T-helper 1 cell treated with Interleukin-12 subunit alpha and Interleukin-12 subunit beta and Interleukin-4 antibody, amounts not matched to agents 30 ng/mL and 1 ng/mL, for 36 hours (primary cell): ENCODE measurements at regions not wholly inside any gene's neighbourhood (a gene's known extent, or its start where the extent isn't known, plus 50 kb on each side); places are given as distances from the start of the nearest gene placed in this dataset.

ENCODE experiments used
- intact Hi-C: fragments of 100-400 bp; cut with micrococcal nuclease; formaldehyde crosslinking; loops from one replicate; pipeline ENCODE4 v1.15.1; 2024

DNA sequence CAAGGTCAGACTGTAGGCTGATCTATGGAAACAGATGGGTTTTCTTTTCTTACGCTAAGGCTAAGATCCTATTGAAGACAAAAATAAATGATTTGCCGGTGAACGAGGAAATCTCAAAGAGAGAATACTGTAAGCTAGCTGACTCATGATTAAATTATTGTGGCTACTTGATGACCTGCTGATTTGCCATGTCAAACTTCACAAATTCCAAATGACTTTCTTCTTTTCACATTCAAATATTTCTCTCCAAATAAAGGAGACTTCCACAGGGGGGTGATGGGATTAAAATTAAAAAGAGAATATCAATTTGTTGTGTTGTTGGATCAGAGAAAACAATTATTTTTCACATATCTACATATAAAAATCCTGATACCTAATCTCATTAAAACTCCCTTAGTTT is 860.6 kb upstream of the ZWINT start:
- intact Hi-C loops, result no loop called here

GRCh38 chr10:57218382-57218781 is 857.3 kb upstream of the ZWINT start:
- intact Hi-C loops, result no loop called here

GRCh38 chr10:57202356-57202755 is 841.3 kb upstream of the ZWINT start:
- intact Hi-C loops, result no loop called here

- intact Hi-C loops, result no loop called here
Measured at GRCh38 chr10:57188846-57189245, 827.8 kb upstream of the ZWINT start.

DNA sequence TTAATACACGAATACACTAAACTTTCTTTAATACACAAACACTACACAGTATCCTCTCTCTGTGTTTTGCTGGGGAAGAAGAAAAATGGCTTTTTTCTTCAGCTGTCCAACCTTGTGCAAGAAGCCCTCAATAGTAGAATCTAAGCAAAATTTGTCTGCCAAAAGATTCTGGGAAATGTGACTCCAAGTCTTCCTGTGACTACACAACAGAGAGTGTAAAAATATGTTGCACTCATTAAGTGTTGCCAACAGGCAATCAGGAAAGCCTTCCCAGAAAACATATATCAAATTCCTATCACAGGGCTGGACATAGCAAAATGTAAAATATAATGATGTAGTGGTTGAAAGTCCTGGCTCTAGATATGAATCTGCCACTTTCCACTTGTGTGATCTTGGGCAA is 825.1 kb upstream of the ZWINT start:
- intact Hi-C loops, result no loop called here

DNA sequence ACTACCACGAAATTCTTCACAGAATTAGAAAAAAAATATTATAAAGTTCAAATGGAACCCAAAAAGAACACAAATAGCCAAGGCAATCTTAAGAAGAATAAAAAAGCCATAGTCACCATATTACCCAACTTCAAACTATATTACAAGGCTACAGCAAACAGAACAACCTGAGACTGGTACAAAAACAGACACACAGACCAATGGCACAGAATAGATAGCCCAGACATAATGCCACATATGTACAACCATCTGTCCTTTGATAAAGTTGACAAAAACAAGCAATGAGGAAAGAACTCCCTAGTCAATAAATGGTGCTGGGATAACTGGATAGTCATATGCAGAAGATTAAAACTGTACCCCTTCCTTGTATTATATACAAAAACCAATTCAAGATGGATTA is 808.5 kb upstream of the ZWINT start:
- intact Hi-C loops, result no loop called here

DNA sequence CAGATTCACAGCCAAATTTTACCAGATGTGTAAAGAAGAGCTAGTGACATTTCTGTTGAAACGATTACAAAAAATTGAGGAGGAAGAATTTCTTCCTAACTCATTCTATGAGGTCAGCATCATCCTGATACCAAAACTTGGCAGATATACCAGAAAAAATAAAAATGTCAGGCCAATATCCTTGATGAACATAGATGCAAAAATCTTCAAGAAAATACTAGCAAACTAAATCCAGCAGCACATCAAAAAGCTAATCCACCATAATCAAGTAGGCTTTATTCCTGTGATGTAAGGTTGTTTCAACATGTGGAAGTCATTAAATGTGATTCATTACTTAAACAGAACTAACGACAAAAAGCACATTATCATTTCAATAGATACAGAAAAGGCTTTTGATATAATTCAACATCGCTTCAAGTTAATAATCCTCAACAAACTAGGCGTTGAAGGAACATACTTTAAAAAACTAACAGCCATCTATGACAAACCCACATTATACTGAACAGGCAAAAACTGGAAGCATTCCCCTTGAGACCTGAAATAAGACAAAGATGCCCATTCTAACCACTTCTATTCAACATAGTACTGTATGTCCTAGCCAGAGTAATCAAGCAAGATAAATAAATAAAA is 807.7 kb upstream of the ZWINT start:
- intact Hi-C loops, result no loop called here

DNA sequence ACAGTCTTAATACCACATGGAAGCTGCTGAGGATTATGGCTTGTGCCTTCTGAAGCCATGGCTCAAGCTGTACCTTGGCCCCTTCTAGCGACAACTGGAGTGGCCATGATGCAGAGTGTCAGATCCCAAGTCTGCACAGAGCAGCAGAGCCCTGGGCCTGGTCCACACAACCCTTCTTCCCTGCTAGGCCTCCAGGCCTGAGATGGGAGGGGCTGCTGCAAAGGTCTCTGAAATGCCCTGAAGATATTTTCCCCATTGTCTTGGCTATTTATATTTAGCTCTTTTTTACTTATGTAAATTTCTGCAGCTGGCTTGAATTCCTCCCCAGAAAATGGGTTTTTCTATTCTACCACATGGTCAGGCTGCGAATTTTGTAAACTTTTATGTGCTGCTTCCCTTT is 804.6 kb upstream of the ZWINT start:
- intact Hi-C loops, result no loop called here

- intact Hi-C loops, result no loop called here
Measured at GRCh38 chr10:57162231-57162630, 801.2 kb upstream of the ZWINT start.

DNA sequence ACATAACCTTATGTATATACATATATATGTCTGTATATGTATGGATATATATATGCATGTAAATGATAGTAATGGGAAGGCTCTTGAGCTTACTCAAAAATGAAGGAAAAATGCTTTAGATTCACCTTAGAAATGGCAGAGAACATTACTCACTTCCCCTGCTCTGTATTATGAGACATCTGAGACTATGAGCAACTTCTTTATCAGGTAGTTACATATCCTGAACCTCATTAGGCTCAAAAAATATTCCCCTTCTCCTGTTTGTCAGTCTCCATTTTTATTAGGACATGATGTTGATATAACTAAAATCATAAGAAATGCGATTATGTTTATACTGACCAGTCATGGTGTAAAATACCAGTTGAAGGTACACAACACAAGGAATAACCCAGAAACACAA is 800.1 kb upstream of the ZWINT start:
- intact Hi-C loops, result no loop called here

DNA sequence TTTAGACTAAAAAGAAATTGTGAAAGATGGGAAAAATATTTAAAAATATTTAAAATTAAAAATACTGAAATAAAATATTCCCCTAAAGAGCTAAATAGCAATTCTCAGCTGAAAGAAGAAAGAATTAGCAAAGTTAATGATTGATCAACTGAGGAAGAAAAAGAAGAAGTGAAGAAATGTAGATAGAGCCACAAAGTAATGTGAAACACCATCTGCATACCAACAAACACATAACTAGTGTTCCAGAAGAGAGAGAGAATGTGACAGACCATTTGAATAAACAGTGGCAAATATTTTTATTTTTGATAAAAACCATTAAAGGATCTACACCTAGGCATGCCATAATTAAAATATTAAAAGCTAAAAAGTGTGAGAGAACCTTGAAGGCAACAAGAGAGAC is 784.5 kb upstream of the ZWINT start:
- intact Hi-C loops, result no loop called here

GRCh38 chr10:57142925-57143576 is 782.0 kb upstream of the ZWINT start:
- intact Hi-C loops, result no loop called here

- intact Hi-C loops, result no loop called here
Measured at GRCh38 chr10:57141708-57142107, 780.6 kb upstream of the ZWINT start.

DNA sequence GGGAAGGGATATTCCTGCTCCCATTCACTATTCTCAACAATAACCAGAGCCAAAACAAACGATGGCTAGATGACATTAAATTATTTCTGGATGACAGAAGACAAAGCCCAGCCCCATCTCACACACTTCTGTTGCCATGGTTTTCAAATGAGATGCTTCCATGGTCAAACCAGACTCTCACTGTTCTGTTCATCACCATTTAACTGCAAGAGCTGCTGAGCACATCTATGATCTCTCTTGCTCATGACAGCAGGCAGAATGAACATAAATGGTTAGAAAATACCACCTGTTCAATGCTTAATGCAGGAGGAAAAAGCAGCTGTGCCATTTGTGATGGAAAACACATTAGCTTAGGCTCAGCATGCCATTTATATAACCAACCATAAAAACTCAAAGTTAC is 758.6 kb upstream of the ZWINT start:
- intact Hi-C loops, result no loop called here

- intact Hi-C loops, result no loop called here
Measured at GRCh38 chr10:57113545-57113944, 752.5 kb upstream of the ZWINT start.

- intact Hi-C loops, result no loop called here
Measured at GRCh38 chr10:57102236-57102635, 741.2 kb upstream of the ZWINT start.

- intact Hi-C loops, result no loop called here
Measured at GRCh38 chr10:57098146-57098545, 737.1 kb upstream of the ZWINT start.

GRCh38 chr10:57096044-57096443 is 735.0 kb upstream of the ZWINT start:
- intact Hi-C loops, result no loop called here

DNA sequence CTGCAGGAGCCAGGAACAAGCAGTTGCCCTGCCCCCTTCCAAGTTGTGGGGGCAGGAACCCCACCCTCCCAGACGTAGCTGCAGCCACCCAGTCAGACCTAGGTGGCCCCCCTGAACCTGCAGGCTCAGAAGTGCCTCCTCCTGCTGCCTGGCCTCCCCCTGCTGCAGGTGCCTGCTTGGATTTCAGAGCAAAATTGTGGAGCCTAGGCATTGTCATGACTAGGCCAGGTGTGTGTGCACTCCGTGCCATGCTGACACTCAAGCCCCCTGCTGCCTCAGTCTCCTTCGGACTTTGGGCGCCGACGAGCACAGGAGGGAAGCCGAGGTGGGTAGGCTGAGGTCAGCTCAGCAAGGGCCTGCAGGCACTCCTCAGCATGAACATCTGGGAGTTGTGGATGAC is 733.9 kb upstream of the ZWINT start:
- intact Hi-C loops, result no loop called here

DNA sequence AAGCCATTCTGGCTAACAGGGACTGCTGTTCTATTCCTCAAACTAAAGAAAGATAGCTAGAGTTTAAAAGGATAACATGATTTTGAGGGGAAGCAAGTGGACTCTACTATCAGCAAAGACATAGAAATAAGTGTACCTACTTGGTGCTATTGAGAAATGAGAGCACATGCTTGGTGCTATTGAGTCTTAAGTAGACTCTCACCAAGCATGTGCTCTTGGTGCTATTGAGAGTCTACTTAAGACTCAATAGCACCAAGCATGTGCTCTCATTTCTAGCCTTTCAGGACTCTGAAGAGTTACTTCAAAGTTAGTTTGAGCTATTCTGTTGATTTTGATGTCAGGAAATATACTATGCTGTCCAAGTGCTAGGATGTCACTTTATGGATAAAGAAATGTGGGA is 733.0 kb upstream of the ZWINT start:
- intact Hi-C loops, result no loop called here

DNA sequence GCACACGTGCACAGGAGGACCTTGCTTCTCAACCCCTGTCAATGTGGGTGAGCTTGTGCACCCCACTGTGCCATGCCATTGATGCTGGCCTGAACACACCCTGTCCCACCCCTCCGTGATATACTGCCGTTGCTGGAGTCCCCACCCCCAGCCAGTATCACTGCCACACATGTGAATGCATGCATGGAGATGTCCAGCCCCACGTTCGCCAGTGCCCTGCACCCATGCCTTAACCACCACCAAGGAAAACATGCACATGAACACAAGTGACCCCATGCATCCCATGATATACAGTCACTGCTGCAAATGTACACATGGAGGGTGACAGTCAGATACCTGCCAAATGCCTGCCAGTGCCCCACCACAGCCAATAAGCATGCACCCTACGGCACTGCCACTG is 692.5 kb upstream of the ZWINT start:
- intact Hi-C loops, result no loop called here

DNA sequence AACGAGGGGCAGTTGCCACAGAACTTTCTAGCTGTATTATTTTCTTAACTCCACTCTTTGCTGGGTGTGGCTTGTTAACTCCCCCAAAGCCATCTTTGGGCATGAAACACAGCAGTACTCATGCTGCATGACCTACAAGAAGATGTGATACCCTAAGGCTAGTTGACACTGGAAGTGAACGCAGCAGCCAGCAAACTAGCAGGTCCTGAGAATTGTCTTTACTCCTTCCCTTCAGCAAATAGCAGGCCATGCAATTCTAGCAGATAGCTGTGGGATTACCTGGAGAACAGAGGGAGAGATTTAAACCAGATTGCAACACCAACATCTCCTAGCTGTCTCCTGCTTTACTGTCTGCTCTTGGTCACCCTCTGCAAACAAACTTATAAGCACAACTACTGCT is 688.0 kb upstream of the ZWINT start:
- intact Hi-C loops, result no loop called here

DNA sequence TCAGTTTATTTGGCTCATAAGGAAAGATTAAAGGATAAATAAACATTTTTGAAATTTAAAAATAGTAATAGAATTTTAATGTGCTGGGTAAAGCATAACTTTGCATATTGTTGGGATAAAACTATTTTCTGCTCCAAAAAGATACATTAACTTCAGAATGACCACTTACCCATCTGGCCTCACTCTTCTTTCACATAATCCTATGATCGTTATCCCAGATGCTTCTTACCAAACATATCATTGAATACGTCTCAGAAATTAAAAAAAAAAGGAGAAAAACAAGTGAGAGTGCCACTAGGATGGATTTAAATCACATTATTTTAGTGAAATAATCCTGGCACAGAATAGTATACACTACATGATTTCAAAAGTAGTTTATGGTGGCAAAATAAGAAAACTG is 677.5 kb upstream of the ZWINT start:
- intact Hi-C loops, result no loop called here

GRCh38 chr10:57035310-57035709 is 674.3 kb upstream of the ZWINT start:
- intact Hi-C loops, result no loop called here
